Glutamatergic neuron (in vitro differentiated cells): ENCODE measurements at regions not wholly inside any gene's neighbourhood (a gene's known extent, or its start where the extent isn't known, plus 50 kb on each side); places are given as distances from the start of the nearest gene placed in this dataset.

ENCODE experiments used
- DNase-seq: peaks from one replicate; pipeline ENCODE4 v3.0.0; 2022
- H3K27ac Mint-ChIP-seq: one replicate; pipeline ENCODE4 v1.8.0; 2020; ENCODE audit warnings: mild to moderate bottlenecking, mixed read lengths, inconsistent platforms; ENCODE audit not compliant: unreplicated experiment
- H3K27me3 Mint-ChIP-seq: one replicate; pipeline ENCODE4 v1.8.0; 2020; ENCODE audit warnings: mild to moderate bottlenecking, moderate library complexity, mixed read lengths, inconsistent platforms; ENCODE audit not compliant: unreplicated experiment
- H3K36me3 Mint-ChIP-seq: one replicate; pipeline ENCODE4 v1.8.0; 2020; ENCODE audit warnings: mild to moderate bottlenecking, mixed read lengths, inconsistent platforms; ENCODE audit not compliant: unreplicated experiment
- H3K4me1 Mint-ChIP-seq: one replicate; pipeline ENCODE4 v1.8.0; 2020; ENCODE audit warnings: mild to moderate bottlenecking, low read depth, mixed read lengths, inconsistent platforms; ENCODE audit not compliant: unreplicated experiment
- H3K4me3 Mint-ChIP-seq: one replicate; pipeline ENCODE4 v1.8.0; 2020; ENCODE audit warnings: mild to moderate bottlenecking, mixed read lengths, inconsistent platforms; ENCODE audit not compliant: unreplicated experiment
- H3K9me3 Mint-ChIP-seq: one replicate; pipeline ENCODE4 v1.8.0; 2020; ENCODE audit warnings: mild to moderate bottlenecking, moderate library complexity, mixed read lengths, inconsistent platforms; ENCODE audit not compliant: unreplicated experiment
- TF ChIP-seq, protein P1 (sequence below): fragments of 200-600 bp; sonication (generic); IDR thresholded peaks from one replicate; pipeline ENCODE4 v1.5.0; 2021; ENCODE audit not compliant: partially characterized antibody, unreplicated experiment

DNA sequence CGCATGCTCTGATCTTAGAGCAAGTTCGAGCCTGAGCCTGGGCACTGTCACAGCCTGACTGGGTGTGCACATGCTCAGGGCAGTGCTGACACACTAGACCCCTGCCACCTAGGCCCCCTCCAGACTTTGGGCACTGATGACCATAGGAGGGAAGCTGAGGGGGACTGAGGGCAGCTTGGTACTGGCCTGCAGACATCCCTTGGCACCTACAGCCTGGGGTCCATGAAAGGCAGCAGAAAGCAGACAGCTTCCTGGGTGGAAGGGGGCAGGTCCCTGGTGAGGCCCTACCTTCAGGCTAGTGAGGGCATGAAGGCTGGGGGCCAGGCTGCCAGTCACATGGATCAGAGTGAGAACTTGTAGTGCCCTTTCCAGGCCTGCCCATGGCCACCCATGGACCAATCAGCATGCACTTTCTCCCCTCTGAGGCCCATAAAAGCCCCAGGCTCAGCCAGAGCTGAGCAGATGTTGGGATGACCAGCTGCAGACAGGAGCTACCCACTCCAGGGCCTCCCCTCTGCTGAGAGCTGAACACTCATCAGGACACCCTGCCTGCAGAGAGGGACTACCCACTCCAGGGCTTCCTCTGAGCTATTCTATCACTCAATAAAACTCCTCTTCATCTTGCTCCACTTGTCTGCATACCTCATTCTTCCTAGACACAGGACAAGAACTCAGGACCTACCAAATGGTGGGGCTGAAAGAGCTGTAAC, 680.8 kb downstream of the MATN1 start:
- Mint-ChIP-seq H3K27me3 (peaks cover 8% of the 10 kb centered on the region), H3K36me3 (no peaks in the 10 kb centered on the region), H3K27ac (no peak overlapping the region), H3K4me1 (no peaks in the 10 kb centered on the region), H3K9me3 (peaks cover 9% of the 10 kb centered on the region), H3K4me3 (no peak overlapping the region)
- TF ChIP-seq, protein P1, sequence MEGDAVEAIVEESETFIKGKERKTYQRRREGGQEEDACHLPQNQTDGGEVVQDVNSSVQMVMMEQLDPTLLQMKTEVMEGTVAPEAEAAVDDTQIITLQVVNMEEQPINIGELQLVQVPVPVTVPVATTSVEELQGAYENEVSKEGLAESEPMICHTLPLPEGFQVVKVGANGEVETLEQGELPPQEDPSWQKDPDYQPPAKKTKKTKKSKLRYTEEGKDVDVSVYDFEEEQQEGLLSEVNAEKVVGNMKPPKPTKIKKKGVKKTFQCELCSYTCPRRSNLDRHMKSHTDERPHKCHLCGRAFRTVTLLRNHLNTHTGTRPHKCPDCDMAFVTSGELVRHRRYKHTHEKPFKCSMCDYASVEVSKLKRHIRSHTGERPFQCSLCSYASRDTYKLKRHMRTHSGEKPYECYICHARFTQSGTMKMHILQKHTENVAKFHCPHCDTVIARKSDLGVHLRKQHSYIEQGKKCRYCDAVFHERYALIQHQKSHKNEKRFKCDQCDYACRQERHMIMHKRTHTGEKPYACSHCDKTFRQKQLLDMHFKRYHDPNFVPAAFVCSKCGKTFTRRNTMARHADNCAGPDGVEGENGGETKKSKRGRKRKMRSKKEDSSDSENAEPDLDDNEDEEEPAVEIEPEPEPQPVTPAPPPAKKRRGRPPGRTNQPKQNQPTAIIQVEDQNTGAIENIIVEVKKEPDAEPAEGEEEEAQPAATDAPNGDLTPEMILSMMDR = no peak
- DNase-seq = no peak

DNA sequence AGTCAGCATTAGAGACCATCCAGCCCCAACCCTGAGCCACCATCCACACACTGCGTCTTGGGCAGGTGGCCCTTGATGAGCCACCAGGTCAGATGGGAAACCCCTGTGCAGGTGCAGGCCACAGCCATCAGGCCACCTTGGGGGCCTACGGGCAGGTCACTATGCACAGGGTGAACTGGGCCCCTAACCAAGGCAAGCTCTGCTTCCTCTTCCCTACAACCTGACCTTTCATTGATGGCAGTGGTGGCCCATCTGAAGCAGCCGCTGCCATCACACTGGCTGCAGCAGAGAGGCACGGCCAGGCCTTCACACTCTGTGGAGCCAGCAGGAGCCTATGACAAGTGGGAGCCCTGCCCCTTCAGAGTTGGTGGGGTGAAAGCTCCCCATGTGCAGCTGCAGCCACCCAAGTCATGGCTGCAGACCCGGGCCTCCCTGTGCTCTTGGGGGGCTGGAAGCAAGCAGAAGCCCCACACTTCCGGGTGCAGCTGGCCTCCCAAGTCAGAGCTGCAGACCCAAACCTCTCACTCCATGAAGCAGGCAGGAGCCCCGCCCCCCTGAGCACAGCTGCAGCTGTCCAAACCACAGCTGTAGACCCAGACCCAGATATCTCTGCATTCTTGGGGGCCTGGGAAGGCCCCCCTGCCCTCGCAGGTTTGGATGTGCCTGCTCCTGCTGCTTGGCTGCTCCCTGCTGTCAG, 681.5 kb downstream of the MATN1 start:
- Mint-ChIP-seq H3K9me3 (peaks cover 9% of the 10 kb centered on the region), H3K27me3 (peaks cover 9% of the 10 kb centered on the region), H3K4me1 (no peaks in the 10 kb centered on the region), H3K27ac (no peak overlapping the region), H3K36me3 (no peaks in the 10 kb centered on the region), H3K4me3 (no peak overlapping the region)
- DNase-seq = no peak
- TF ChIP-seq, protein P1 = no peak

DNA sequence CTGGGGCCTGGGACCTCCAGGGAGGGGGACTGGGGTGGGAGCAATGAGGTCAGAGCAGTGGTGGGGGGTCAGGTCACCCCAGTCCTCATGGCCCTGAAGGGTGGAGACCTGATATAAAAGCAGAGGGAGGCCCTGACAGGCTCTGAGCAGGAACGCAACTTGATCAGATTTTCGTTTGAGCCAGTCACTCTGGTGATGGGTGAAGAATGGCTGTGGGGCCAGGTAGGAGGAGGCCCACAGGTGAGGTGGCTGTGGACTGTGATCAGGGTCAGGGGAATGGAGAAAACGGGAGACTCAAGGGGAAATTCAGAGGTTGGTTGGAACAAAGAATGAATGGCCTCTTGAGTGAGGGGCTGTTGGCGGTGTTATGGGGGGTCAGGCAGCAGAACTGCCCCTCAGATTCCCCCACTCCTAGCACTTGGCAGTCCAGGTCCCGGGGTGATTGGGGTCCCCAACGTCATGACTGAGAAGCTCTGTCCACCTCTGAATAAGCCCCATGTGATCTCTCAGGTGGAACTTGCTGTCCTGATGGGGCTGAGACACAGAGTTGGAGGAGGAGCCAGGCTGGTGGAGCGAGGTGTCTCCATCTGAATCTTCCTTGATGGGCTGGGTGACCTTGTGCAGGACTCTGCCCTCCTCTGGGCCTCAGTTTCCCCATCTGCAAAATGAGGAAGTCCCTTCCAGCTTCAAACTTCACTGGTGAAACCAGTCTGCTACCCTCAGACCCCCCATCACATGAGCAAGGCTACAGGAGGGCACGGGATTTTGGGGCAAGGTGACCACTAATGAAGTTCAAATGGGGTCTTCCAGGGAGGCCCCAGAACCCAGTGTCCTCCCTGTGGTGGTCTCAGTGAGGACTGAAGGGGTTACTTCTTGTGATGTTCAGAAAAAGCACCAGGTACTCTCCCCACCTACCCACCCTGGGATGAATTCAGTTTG, 683.0 kb downstream of the MATN1 start:
- TF ChIP-seq, protein P1 = no peak
- peaks cover 9% of the 10 kb centered on the region for H3K27me3 Mint-ChIP-seq
- H3K9me3 Mint-ChIP-seq = peaks cover 9% of the 10 kb centered on the region
- no peak overlapping the region for H3K4me3 Mint-ChIP-seq
- no peak overlapping the region for H3K27ac Mint-ChIP-seq
- peaks cover 4% of the 10 kb centered on the region for H3K4me1 Mint-ChIP-seq
- DNase-seq = no peak
- H3K36me3 Mint-ChIP-seq = no peaks in the 10 kb centered on the region

DNA sequence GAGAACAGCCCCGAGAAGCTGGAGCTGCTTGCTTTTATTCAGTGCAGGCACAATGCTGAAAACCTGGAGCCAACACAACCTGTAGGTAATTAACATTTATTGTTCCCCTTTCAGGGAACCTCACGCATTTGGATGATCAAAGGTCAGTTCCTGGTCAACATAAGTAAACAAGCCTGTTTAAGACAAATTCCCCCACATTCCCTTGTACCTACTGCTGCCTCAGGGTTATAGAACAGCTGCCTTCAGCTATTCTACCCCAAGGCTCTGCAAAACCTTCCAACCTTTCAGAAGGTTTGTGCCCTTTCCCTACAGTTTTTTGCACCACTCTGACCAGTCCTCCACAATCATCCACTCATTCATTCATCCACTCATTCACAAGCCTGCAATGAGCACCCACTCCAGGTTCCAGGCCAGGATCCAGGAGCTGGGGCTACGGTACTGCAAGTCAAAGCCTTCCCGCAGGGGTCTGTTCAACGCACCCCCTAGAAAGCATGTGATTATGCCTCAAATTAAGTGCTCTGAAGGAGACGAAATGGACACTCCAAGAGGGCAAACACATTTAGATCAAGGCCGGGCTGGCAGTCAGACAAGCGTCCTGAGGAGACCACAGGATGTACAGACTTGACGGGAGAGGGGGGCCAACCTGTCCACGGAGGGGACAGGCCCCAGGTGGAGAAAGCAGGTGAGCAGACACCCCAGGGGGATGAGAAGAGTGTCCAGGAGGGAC, 683.9 kb downstream of the MATN1 start:
- no peaks in the 10 kb centered on the region for H3K36me3 Mint-ChIP-seq
- TF ChIP-seq, protein P1 = no peak
- no peak overlapping the region for H3K27ac Mint-ChIP-seq
- H3K9me3 Mint-ChIP-seq = peaks cover 9% of the 10 kb centered on the region
- H3K27me3 Mint-ChIP-seq = peaks cover 8% of the 10 kb centered on the region
- no peak overlapping the region for H3K4me3 Mint-ChIP-seq
- DNase-seq = no peak
- peaks cover 4% of the 10 kb centered on the region for H3K4me1 Mint-ChIP-seq
